Loucy (cell line): ENCODE measurements at regions not wholly inside any gene's neighbourhood (a gene's known extent, or its start where the extent isn't known, plus 50 kb on each side); places are given as distances from the start of the nearest gene placed in this dataset.

ENCODE experiments used
- H2AFZ ChIP-seq: fragments of 200-600 bp; sonication (generic); 2 replicates; pipeline ENCODE4 v1.6.0; 2016; ENCODE audit warnings: antibody characterized with exemption, mild to moderate bottlenecking, low read length, moderate library complexity
- H3F3A ChIP-seq: fragments of 200-600 bp; 2 replicates; pipeline ENCODE4 v1.6.0; 2016; ENCODE audit warnings: antibody characterized with exemption, low read depth, mild to moderate bottlenecking
- H3K27me3 ChIP-seq: fragments of 200-600 bp; sonication (generic); 2 replicates; pipeline ENCODE4 v1.6.1; 2014; ENCODE audit warnings: low read length, mild to moderate bottlenecking; ENCODE audit not compliant: insufficient read depth, poor library complexity, severe bottlenecking
- H3K36me3 ChIP-seq: fragments of 200-600 bp; sonication (generic); 2 replicates; pipeline ENCODE4 v1.6.1; 2016; ENCODE audit warnings: low read length; ENCODE audit not compliant: insufficient read depth
- H3K4me1 ChIP-seq: fragments of 200-600 bp; sonication (generic); 2 replicates; pipeline ENCODE4 v1.5.1; 2014; ENCODE audit warnings: low read length, mild to moderate bottlenecking; ENCODE audit not compliant: insufficient read depth, poor library complexity, severe bottlenecking
- H3K4me2 ChIP-seq: fragments of 200-600 bp; sonication (generic); 2 replicates; pipeline ENCODE4 v1.6.0; 2014; ENCODE audit warnings: antibody characterized with exemption, low read length, low read depth, mild to moderate bottlenecking; ENCODE audit not compliant: poor library complexity, severe bottlenecking
- H3K4me3 ChIP-seq: fragments of 200-600 bp; sonication (generic); 2 replicates; pipeline ENCODE4 v1.5.1; 2014; ENCODE audit warnings: low read length, mild to moderate bottlenecking, mixed read lengths; ENCODE audit not compliant: poor library complexity, severe bottlenecking
- H3K79me2 ChIP-seq: fragments of 200-600 bp; sonication (generic); 2 replicates; pipeline ENCODE4 v1.6.1; 2014; ENCODE audit warnings: low read length; ENCODE audit not compliant: insufficient read depth
- H3K9ac ChIP-seq: fragments of 200-600 bp; sonication (generic); 2 replicates; pipeline ENCODE4 v1.6.0; 2014; ENCODE audit warnings: mild to moderate bottlenecking, low read depth, low read length, moderate library complexity; ENCODE audit not compliant: poor library complexity, severe bottlenecking
- H3K9me2 ChIP-seq: fragments of 200-600 bp; sonication (generic); replicated peaks from 2 replicates; pipeline ENCODE4 v1.6.1; 2016; ENCODE audit warnings: low read depth, low read length, mixed read lengths
- H3K9me3 ChIP-seq: fragments of 200-600 bp; sonication (generic); 2 replicates; pipeline ENCODE4 v1.6.1; 2014; ENCODE audit warnings: mild to moderate bottlenecking, antibody characterized with exemption, low read length, low read depth; ENCODE audit not compliant: insufficient read depth
- H4K20me1 ChIP-seq: fragments of 200-600 bp; sonication (generic); 2 replicates; pipeline ENCODE4 v1.6.0; 2014; ENCODE audit warnings: antibody characterized with exemption, low read length, mild to moderate bottlenecking; ENCODE audit not compliant: insufficient read depth, poor library complexity, severe bottlenecking
- CTCF ChIP-seq: fragments of 200-600 bp; sonication (generic); conservative IDR thresholded peaks from 2 replicates; pipeline ENCODE4 v1.5.1; 2014; ENCODE audit warnings: mild to moderate bottlenecking, antibody characterized with exemption, low read length
- EZH2phosphoT487 ChIP-seq: fragments of 200-600 bp; IDR thresholded peaks from 2 replicates; pipeline ENCODE4 v1.6.1; 2018; ENCODE audit warnings: antibody characterized with exemption, mild to moderate bottlenecking, moderate library complexity, borderline replicate concordance

- H3K36me3 ChIP-seq, result no peaks in the 10 kb centered on the region
Observed at GRCh38 chr1:5505944-5506343, 486.3 kb downstream of the NPHP4 start.

GRCh38 chr1:5504364-5504740 is 487.9 kb downstream of the NPHP4 start:
- no peak overlapping the region for H3K4me2 ChIP-seq
- no peaks in the 10 kb centered on the region for H3K36me3 ChIP-seq
- H3K4me3 ChIP-seq, result no peak overlapping the region
- TF ChIP-seq EZH2phosphoT487 (no peak), CTCF (no peak)
- no peaks in the 10 kb centered on the region for H3K79me2 ChIP-seq
- no peaks in the 10 kb centered on the region for H3K27me3 ChIP-seq
- no peak overlapping the region for H2AFZ ChIP-seq
- H3K9ac ChIP-seq, result no peak overlapping the region
- no peaks in the 10 kb centered on the region for H3K9me2 ChIP-seq
- no peaks in the 10 kb centered on the region for H3K4me1 ChIP-seq
- no peaks in the 10 kb centered on the region for H3K9me3 ChIP-seq
- H3F3A ChIP-seq, result no peaks in the 10 kb centered on the region
- no peaks in the 10 kb centered on the region for H4K20me1 ChIP-seq

More at GRCh38 chr1:5505944-5506343, 486.3 kb downstream of the NPHP4 start:
- Histone ChIP-seq H3K4me3 (no peak overlapping the region), H3K79me2 (no peaks in the 10 kb centered on the region), H2AFZ (no peak overlapping the region), H3K4me2 (no peak overlapping the region), H3K9me3 (no peaks in the 10 kb centered on the region), H3K9ac (no peak overlapping the region), H3K4me1 (no peaks in the 10 kb centered on the region), H4K20me1 (no peaks in the 10 kb centered on the region), H3K9me2 (no peaks in the 10 kb centered on the region), H3F3A (no peaks in the 10 kb centered on the region), H3K27me3 (no peaks in the 10 kb centered on the region)
- TF ChIP-seq EZH2phosphoT487 (no peak), CTCF (no peak)

GRCh38 chr1:5503556-5504363 is 488.5 kb downstream of the NPHP4 start:
- H3K4me2 ChIP-seq, result no peak overlapping the region
- no peaks in the 10 kb centered on the region for H3F3A ChIP-seq
- H3K9ac ChIP-seq, result no peak overlapping the region

More at GRCh38 chr1:5503556-5504363, 488.5 kb downstream of the NPHP4 start:
- H3K36me3 ChIP-seq, result no peaks in the 10 kb centered on the region
- no peaks in the 10 kb centered on the region for H3K9me3 ChIP-seq
- no peak overlapping the region for H2AFZ ChIP-seq
- no peak for TF ChIP-seq EZH2phosphoT487
- TF ChIP-seq CTCF, result no peak
- no peaks in the 10 kb centered on the region for H3K9me2 ChIP-seq
- no peak overlapping the region for H3K4me3 ChIP-seq
- no peaks in the 10 kb centered on the region for H3K79me2 ChIP-seq
- H3K27me3 ChIP-seq, result no peaks in the 10 kb centered on the region
- H3K4me1 ChIP-seq, result no peaks in the 10 kb centered on the region
- H4K20me1 ChIP-seq, result no peaks in the 10 kb centered on the region
